ENCODE measurements at regions not wholly inside any gene's neighbourhood (a gene's known extent, or its start where the extent isn't known, plus 50 kb on each side); places are given as distances from the start of the nearest gene placed in this dataset.

DNA sequence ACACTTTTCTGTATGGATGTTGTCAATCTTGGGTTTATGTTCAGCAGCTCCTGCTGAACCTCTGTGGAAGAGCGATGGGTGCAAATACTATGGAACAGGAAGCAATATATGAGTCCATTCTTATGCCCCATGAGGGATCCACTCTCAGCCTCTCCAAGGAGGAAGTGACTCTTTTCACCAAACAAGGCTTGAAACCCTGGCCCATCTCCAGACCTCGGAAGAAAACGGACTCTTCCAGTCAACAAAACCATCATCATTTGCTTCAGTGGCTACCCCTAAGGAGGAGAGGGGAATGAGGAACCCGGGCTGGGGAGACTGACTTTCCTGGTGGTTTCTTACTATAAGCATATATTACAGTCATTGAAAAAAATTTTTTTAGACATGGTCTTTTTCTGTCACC, 206.2 kb downstream of the AXIN2 start:
- no peaks in the 10 kb centered on the region for H3K9me3 ChIP-seq
- no peaks in the 10 kb centered on the region for H3K4me1 ChIP-seq
- TF ChIP-seq, protein P1, sequence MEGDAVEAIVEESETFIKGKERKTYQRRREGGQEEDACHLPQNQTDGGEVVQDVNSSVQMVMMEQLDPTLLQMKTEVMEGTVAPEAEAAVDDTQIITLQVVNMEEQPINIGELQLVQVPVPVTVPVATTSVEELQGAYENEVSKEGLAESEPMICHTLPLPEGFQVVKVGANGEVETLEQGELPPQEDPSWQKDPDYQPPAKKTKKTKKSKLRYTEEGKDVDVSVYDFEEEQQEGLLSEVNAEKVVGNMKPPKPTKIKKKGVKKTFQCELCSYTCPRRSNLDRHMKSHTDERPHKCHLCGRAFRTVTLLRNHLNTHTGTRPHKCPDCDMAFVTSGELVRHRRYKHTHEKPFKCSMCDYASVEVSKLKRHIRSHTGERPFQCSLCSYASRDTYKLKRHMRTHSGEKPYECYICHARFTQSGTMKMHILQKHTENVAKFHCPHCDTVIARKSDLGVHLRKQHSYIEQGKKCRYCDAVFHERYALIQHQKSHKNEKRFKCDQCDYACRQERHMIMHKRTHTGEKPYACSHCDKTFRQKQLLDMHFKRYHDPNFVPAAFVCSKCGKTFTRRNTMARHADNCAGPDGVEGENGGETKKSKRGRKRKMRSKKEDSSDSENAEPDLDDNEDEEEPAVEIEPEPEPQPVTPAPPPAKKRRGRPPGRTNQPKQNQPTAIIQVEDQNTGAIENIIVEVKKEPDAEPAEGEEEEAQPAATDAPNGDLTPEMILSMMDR (IDR thresholded peaks at IDR 0.05), result no peak
- H3K27ac ChIP-seq, result no peak overlapping the region
- DNase-seq (no peak), ATAC-seq (no peak)
- intact Hi-C loops (cut with DNase I), result no loop called here
- no peaks in the 10 kb centered on the region for H3K27me3 ChIP-seq
- no peak overlapping the region for H3K4me3 ChIP-seq
- H3K36me3 ChIP-seq, result no peaks in the 10 kb centered on the region

DNA sequence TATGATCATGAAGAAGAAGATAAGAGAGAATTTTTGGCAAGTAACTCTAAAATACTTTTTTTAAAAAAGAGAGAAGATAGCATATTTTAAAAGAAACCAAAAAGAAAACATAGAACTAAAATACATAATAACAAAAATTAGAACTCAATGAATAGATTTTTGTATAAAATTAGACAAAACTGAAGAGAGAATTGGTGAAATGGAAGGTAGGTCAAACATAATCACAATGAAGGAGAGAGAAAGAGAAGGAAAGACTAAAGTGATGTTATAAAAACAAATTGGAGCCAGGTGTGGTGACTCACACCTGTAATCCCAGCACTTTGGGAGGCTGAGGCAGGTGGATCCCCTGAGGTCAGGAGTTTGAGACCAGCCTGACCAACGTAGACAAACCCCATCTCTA, 211.5 kb downstream of the AXIN2 start:
- no peaks in the 10 kb centered on the region for H3K36me3 ChIP-seq
- no peak overlapping the region for H3K4me3 ChIP-seq
- H3K4me1 ChIP-seq, result no peaks in the 10 kb centered on the region
- intact Hi-C loops (cut with DNase I), result no loop called here
- no peak for DNase-seq
- ATAC-seq, result no peak
- no peak overlapping the region for H3K27ac ChIP-seq
- H3K9me3 ChIP-seq, result no peaks in the 10 kb centered on the region
- TF ChIP-seq, protein P1 (IDR thresholded peaks at IDR 0.05), result no peak
- H3K27me3 ChIP-seq, result no peaks in the 10 kb centered on the region

DNA sequence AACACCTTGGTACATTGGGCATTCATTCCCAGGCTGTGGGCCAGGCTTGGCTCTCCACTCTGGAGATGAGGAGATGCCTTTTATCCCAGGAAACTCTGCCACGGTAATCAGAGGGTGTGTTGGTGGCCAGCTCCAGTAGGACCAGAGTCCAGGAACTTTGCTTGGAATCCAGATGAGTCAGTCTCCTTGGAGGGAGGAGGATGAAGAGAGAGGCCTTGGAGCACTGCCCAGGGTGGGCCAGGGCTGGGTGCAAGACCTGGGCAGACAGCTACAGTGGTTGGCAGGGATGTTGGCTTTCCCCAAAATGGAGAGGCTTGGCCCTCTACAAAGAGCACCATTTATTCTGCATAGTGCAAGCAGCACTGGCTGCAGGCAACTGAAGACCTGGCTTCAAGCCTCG, 209.0 kb downstream of the RGS9 start:
- no peaks in the 10 kb centered on the region for H3K36me3 ChIP-seq
- intact Hi-C loops (cut with DNase I), result no loop called here
- no peaks in the 10 kb centered on the region for H3K27me3 ChIP-seq
- no peak overlapping the region for H3K27ac ChIP-seq
- no peaks in the 10 kb centered on the region for H3K9me3 ChIP-seq
- H3K4me3 ChIP-seq, result no peak overlapping the region
- DNase-seq (no peak), ATAC-seq (no peak)
- no peaks in the 10 kb centered on the region for H3K4me1 ChIP-seq
- TF ChIP-seq, protein P1 (IDR thresholded peaks at IDR 0.05), result no peak

DNA sequence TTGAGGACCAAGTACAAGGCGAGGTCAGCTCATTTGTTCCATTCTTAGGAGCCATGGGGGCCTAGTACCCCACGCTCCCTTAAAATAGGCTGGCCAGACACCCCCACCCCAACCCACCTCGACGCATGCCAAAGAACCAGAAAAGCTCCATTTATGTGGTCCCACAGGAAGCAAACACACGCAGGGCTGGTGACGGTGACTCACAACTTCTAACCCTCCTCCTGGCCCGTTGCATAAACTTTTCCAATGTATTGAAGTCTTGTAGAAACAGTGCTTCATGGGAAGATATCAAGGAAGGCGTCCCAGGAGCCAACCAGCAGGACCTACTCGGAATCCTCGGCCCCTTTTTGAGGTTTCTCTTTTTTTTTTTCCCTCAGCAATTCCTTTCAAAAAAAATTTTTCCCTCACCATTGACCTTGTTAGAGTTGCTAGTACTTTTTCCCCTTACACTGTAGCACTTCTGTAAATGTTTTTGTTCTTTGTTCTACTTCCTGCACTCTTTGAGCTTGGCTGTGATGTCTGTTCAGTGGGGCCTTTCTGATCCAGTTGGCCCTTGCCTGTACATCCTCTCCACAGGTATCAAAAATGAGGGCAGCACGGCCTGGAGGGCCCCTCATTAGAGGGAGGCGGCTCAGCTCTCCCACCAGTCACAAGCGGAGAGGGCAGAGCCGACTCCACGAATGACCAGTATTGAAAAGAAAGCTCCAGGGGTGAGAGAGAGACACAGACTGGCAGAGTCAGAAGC, 208.3 kb downstream of the RGS9 start:
- ATAC-seq, result no peak
- H3K36me3 ChIP-seq, result no peaks in the 10 kb centered on the region
- intact Hi-C loops (cut with DNase I), result no loop called here

DNA sequence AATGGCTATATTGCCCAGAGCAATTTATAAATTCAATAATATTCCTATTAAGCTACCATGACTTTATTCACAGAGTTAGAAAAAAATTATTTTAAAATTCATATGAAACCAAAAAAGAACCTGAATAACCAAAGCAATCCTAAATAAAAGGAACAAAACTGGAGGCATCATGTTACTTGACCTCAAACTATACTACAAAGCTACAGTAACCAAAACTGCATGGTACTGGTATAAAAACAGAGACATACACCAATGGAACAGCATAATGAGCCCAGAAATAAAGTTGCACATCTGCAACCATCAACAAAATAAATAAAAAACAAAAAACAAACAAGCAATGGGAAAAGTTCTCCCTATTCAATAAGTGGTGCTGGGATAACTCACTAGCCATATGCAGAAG, 203.2 kb downstream of the RGS9 start:
- ATAC-seq (no peak), DNase-seq (no peak)
- H3K27me3 ChIP-seq, result no peaks in the 10 kb centered on the region
- H3K27ac ChIP-seq, result no peak overlapping the region
- H3K4me3 ChIP-seq, result no peak overlapping the region
- no peaks in the 10 kb centered on the region for H3K9me3 ChIP-seq
- H3K36me3 ChIP-seq, result no peaks in the 10 kb centered on the region
- TF ChIP-seq, protein P1 (IDR thresholded peaks at IDR 0.05), result no peak
- intact Hi-C loops (cut with DNase I), result no loop called here
- H3K4me1 ChIP-seq, result no peaks in the 10 kb centered on the region

More for the DNA sequence above, 208.3 kb downstream of the RGS9 start:
- Histone ChIP-seq H3K27me3 (no peaks in the 10 kb centered on the region), H3K4me1 (no peaks in the 10 kb centered on the region), H3K27ac (no peak overlapping the region), H3K4me3 (no peak overlapping the region), H3K9me3 (no peaks in the 10 kb centered on the region)
- DNase-seq, result no peak
- TF ChIP-seq, protein P1 (IDR thresholded peaks at IDR 0.05), result no peak

DNA sequence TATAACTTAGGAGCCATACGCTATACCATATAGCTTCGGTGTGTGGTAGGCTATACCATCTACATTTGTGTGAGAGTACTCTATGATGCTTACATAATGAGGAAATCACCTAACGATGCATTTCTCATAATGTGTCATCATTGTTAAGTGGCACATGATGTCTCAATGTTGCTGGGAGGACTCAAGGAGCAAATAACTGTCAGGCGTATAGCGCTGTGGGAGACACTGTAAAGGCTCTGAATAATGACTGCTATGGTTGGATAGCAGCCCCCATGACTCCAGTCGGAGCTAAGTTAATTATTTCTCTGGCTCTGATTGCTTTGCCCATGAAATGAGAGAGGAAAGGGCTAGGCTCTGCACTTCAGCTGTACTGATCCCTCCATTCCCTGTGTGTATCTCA, 197.2 kb downstream of the RGS9 start:
- ATAC-seq (no peak), DNase-seq (no peak)
- no peaks in the 10 kb centered on the region for H3K9me3 ChIP-seq
- H3K36me3 ChIP-seq, result no peaks in the 10 kb centered on the region
- intact Hi-C loops (cut with DNase I), result no loop called here
- no peak overlapping the region for H3K4me3 ChIP-seq
- H3K4me1 ChIP-seq, result no peaks in the 10 kb centered on the region
- no peaks in the 10 kb centered on the region for H3K27me3 ChIP-seq
- TF ChIP-seq, protein P1 (IDR thresholded peaks at IDR 0.05), result no peak
- H3K27ac ChIP-seq, result no peak overlapping the region
